C4-2B (cell line): ENCODE measurements at regions not wholly inside any gene's neighbourhood (a gene's known extent, or its start where the extent isn't known, plus 50 kb on each side); places are given as distances from the start of the nearest gene placed in this dataset.

Experiments
- H3K27ac ChIP-seq: fragments of 450-650 bp; 2 replicates; pipeline ENCODE4 v1.5.1; 2017
- ZFX ChIP-seq: fragments of 450-650 bp; IDR thresholded peaks from 2 replicates; pipeline ENCODE4 v1.6.1; 2017
- TF ChIP-seq, protein P1 (sequence below): fragments of 450-650 bp; conservative IDR thresholded peaks from 2 replicates; pipeline ENCODE4 v1.5.1; 2017; ENCODE audit warnings: mild to moderate bottlenecking

DNA sequence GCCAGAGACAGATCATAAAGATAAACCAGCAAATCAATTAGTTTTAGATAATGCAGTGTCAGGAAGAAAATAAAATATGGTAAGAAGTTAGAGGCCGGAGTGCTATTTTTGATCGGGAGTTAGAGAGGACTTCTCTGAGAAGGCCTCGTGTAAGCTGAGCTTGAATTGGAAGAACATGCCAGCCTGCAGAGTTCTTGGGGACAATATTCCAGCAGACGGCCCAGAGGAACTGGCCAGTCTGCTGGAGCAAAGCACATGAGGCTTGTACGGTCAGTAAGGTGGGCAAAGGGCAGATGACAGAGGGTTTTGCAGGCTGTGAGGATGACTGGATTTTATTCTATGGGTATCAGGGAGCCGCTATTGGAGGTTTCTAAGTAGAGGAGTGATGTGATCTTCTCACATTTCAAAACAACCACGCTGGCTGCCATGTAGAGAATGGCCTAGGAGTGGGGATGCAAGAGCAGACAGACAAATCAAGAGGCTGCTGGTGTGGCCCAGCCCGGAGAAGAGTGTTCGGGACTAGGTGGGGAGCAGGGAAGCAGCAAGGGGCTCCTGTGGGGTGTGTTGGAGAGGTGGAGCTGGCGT is 84.0 kb downstream of the HES1 start:
- no peak overlapping the region for H3K27ac ChIP-seq
- TF ChIP-seq, protein P1, sequence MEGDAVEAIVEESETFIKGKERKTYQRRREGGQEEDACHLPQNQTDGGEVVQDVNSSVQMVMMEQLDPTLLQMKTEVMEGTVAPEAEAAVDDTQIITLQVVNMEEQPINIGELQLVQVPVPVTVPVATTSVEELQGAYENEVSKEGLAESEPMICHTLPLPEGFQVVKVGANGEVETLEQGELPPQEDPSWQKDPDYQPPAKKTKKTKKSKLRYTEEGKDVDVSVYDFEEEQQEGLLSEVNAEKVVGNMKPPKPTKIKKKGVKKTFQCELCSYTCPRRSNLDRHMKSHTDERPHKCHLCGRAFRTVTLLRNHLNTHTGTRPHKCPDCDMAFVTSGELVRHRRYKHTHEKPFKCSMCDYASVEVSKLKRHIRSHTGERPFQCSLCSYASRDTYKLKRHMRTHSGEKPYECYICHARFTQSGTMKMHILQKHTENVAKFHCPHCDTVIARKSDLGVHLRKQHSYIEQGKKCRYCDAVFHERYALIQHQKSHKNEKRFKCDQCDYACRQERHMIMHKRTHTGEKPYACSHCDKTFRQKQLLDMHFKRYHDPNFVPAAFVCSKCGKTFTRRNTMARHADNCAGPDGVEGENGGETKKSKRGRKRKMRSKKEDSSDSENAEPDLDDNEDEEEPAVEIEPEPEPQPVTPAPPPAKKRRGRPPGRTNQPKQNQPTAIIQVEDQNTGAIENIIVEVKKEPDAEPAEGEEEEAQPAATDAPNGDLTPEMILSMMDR, result no peak
- no peak for TF ChIP-seq ZFX

DNA sequence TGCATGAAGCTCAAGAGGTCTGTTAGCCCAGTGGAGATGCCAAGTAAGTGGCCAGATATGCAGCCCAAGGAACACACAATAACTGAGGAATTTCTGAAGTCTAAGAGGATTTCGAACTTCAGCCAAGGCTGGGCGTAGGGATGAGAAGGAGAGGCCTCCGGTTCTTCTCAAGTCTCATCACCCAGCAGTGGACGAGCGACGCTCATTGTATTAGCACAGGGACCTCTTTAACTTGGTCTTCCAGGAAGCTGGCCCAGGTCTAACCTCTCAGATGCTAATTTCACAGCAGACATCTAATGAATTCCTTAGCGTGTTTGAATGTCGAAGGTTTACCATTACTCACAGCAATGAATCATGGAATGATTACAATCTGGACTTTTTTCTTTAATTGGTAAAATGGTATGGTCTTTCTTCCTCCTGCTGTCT is 85.0 kb downstream of the HES1 start:
- peak overlapping the region; percentile 2; the same call in 1 of the 2 replicates for H3K27ac ChIP-seq
- TF ChIP-seq, protein P1, result no peak
- TF ChIP-seq ZFX, result no peak

DNA sequence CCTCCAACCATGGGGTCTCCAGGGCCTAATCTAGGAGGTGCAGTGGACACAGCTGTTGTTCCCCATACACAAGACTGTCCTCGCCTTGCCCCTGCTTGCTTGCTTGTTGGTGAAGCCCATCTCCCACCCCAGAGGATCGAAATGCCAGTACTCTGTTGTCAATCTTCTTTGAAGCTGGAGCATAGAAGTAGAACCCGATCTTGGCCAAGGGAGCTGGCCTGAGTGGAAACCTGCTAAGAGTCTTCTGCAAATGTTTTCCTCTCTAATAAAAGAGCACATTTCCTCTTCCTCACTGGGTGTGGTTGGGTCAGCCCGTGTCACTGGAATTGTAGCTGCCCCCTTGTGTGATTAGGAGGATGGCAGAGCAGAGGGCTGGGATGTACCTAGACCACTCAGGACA is 85.4 kb downstream of the HES1 start:
- TF ChIP-seq ZFX, result no peak
- TF ChIP-seq, protein P1, result no peak
- H3K27ac ChIP-seq, result peak overlapping the region; percentile 2; the same call in 1 of the 2 replicates

DNA sequence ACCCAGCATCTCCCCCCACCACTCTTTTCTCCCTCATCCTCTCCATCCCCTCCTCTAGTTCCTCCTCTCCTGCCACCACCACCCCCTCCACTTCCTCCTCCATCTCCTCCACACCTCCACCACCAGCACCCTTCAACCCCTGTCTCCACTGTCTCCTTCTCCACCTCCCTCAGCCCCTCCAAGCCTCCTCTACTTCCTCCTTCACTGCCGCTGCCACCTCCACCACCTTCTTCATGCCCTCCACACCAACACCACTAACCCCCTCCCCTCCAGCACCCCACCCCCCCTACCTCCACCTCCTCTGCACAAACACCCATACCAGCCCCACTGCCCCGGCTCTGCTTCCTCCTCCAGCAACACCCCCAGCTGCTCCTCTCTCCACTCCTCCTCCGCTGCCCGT is 88.0 kb downstream of the HES1 start:
- no peak overlapping the region for H3K27ac ChIP-seq
- TF ChIP-seq, protein P1, result no peak
- no peak for TF ChIP-seq ZFX

DNA sequence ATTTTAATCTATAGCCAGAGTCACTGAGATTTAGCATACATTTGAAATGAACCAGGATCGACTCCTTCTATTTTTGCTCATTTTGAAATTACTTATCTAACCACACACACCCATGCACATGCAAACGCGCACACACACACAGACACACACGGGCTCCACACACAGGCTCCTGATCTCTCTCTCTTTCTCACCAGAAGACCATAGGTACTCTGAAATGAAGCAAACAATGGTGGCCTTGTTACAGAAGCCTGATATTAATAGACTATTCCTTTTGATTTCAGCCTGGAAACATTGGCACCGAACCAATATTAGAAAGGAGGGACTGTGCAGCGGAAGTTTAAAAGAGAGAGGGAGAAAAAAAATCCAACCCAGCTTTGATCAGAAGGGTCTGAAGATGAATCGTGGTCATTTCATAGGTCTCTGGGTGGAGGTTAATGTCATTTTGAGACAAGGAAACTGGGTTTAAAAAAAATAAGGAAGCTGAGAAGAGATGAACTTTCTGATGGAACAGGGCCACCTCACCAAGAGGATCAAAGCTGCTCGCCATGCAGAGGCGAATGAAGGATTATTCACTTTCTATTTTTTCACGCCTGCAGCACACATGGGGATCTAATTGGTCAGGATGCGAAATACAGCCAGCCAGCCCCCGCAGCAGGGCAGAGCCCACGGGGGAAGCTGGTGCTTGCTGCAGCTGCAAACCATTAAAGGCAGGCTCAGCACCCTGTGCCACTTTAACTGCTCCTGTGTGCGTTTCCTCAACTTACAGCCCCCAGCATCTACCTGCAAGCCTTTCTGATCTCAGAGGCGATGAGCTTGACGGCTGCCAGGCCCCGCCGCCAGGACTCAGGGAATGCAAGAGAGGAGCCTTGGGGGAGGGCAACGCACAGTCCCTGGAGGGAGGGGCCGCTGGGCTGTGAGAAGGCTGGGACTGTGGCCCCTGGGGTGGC is 88.8 kb downstream of the HES1 start:
- TF ChIP-seq ZFX, result no peak
- TF ChIP-seq, protein P1, result no peak
- no peak overlapping the region for H3K27ac ChIP-seq

DNA sequence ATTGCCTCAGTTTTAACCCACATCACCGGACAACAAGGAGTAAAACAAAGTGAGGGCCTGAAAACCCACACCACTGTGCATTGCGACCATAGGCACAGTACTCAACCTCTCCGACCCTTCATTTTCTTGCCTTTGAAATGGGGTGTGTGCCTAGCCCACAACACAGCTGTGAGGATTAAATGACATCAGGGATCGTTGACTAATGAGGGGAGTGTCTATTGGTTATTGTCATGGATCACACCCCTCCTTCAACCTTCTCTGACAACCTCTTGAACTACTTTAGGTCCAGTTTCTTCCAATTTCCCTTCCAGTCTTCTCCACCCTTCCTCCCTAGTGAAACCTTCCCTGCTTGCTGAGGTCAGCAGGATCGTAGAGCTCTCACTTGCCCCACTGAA is 89.5 kb downstream of the HES1 start:
- TF ChIP-seq, protein P1, result no peak
- TF ChIP-seq ZFX, result no peak
- H3K27ac ChIP-seq, result no peak overlapping the region
